ENCODE measurements at regions not wholly inside any gene's neighbourhood (a gene's known extent, or its start where the extent isn't known, plus 50 kb on each side); places are given as distances from the start of the nearest gene placed in this dataset.
"Not testable (repeated sequence)": the region's sequence is repeated elsewhere in the genome, so short reads cannot be mapped to it uniquely, and the experiment has no call there.

DNA sequence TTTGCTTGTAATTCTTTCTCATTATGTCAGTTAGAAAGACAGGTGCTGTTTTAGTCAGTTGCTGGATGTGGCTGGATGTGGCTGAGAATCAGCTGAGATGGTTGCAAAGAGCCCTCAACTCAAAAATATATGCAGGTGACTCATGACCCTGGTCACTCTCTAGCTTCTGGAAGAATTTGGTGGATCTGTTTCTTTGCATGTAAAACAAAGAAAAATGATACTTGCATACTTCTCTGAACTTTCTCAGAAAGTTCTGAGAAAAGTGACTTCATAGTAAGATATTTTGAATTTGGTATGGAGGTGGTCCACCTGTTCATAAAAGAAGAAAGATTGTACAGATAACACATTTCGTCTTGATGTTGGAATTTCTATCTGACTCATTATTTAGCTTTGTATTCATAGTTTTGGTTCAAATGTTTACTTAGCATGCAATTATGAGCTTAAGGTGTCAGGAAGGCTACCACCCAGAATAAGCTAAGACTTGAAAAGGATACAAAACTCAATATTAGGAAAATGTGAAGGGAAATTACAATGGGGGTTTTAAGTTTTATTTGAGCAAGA lies 163.2 kb upstream of the OLIG3 start:
- no peak for DNase-seq

DNA sequence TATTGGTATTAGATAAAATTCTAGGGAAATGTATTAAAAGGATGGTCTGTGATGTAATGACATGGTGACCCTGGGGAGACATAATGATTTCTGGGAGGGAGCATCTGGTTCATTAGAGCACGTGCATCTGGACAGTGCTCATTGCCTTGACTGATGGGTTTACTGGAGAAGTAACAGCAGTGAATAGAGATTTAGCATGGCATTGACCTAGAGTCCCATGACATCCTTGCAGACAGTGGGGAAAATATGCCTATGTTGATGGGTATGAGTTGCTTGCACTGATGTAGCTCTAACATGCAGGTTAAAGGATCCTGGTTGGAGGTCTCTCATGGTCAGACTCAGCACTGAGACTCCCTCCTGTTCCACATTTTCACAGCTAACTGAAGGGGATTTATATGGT lies 164.1 kb upstream of the OLIG3 start:
- DNase-seq = no peak

DNA sequence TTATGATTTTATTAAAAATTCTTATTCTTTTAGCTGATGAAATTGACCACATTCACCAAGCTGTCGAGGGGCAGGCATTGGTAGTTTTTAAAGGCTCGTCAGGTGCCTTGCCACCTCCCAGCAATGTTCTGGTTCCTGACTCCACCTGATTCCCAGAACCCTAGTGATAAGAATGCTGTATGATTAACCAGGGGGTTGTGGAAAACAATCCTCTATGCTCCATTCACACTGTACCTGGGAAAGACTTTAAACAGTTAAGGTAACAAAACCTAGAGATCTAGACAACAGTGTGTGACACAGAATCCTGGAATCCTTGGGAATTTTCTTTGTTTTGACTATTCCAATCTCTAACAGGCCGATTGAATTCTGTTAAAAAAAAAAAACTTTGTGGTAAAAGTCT lies 165.7 kb upstream of the OLIG3 start:
- DNase-seq = no peak

DNA sequence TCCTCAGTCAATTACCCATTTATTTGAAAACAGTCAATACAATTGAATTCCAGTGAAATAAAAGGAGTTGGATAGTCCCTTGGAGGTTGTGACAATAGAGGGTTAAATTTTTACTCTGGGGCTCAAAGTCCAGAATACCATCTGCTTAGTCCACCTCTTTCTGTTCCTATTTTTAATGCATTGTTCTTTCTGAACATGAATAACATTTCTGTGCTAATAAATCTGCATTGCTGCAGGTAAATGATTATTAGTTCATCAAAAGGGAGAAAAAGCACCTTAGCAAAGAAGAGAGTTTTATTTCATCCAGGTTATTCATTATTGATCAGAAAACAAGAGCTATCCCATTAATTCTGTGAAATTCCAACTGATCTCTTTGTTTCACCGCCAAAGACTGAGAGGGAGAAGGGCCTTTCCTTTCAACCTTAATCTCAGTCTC lies 166.1 kb upstream of the OLIG3 start:
- DNase-seq = no peak

DNA sequence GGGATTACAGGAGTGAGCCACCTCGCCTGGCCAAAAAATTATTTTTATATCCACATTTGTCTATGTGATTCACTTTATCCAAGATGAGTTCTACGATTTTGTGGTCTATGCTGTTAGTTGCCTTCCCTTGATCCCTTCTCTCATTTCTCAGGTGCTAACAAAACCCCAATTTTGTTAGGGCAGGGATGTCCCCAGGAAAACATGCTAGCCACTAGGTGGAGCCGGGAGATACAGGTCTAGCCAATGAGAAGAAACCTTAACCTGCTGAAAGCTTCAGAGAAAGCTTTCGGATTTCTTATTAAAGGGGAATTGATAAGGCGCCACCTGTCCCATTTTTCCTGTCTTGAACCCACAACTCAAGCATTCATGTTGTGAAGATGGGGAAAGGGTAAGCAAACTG lies 167.4 kb upstream of the OLIG3 start:
- no peak for DNase-seq

DNA sequence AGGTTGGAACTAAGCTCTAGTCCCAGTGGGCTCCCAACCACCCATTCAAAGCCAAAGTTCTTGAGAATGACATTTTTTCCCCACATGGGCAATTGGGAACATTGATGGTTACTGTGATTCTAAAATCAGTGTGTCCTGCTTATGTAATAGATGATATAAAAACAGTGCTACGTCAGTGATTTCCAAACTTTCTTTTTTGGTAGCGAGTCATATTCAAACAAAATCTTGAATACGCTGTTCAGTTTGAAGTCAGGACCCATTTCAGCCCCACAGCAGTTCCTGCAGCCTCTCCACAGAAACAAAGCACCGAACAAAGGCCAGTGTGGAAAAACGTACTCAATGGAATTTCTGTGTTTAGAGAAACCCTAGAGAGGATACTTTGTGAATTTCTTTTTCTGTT lies 170.0 kb upstream of the OLIG3 start:
- no peak for DNase-seq

DNA sequence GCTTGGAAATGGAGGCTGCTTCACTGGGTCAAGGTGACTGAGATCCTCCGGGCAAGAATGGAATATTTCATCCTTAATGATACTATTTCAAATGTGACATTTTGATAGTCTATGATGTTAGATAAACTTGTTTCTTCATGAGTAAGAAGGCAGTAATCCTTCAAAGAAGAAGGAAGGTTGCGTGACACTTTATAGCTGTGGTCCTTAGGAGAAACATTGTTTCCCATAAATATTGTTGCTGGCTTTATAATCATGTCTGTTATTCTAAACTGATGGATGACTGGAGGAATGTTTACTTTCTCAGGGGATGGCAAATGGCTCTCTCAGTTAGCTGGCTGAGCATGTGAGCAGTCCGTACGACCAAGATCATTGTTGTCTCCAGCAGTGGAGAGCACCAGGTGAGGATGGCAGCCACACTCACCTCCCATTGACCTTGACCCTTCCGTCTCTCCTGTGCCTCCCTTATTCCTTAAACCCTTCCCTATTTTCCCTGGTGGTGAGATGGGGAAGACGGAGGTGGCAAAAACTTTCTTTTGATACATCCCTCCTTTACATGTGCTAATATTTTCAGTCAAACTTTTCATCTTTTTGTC lies 171.2 kb upstream of the OLIG3 start:
- no peak for DNase-seq

DNA sequence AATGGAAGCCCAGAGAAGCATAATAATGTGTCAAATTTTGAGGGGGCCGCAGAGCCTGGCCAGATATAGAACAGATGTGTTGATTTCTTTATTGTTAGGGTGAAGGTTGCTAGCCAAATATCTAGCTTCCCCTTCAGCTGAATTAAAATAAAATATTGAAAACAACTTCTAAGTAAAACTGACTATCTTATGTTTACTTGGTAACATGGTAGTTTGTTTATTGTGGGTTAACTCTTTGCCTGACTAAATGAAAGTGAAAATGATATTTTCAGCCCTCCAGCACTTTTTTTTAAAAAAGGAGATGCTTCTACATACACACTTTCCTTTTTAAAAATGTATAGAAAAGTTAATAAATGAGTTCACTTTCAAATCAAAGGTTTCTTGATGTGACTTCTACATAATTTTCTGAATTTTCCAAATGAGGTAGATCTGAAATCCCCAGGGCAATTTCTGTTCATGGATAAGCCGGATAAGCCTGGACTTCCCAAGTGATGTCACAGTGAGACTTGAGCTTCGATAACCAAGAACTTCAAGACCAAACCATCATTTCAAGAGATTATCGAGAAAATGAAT lies 172.1 kb upstream of the OLIG3 start:
- no peak for DNase-seq

DNA sequence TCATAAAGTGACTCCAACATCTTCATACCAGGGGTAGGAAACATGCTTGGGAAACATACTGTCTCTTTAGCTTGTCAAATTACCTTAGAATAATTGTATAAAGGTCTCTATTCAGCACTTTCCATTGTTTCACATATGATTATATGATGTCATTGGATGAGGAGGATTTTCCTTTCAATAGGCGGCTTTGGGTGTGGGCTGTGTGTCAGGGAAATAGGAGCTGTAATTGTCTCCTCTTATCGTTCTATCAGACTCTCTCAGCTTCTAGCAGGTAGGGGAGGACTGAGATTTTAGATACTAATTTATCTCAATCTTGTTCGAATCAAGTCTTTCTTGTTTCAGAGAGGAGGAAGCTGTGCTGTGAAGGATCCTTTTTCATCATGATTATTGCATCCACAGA lies 179.4 kb upstream of the OLIG3 start:
- DNase-seq = no peak

DNA sequence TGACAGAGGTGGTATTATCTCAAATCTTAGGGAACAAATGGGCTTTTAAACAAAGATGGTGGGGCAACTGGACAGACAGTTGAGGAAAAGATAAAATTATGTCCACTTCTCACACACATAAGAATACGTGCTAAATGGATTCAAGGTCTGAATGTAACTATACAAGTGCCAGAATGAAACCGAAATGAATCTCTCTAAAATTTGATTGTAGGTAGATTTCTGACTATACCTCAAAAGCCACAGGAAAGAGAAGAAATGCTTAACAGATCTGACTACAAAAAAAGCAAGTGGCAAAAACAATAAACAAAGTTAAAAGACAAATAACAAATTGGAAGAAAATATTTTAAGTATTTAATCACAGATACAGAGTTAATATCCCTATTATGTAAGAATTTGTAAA lies 182.7 kb upstream of the OLIG3 start:
- DNase-seq = no peak

DNA sequence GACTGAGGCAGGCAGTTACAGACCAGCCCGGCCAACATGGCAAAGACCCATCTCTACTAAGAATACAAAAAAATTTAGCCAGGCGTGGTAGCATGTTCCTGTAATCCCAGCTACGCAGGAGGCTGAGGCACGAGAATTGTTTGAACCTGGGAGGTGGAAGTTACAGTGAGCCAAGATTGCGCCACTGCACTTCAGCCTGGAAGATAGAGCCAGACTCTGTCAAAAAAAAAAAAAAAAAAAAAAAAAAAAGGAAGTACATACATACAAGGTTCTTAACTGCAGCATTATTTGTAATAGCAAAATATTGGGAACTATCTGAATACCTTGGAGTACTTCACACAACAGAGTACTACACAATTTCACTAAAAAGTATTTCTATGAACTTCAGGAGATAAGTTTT lies 183.5 kb upstream of the OLIG3 start:
- no peak for DNase-seq

DNA sequence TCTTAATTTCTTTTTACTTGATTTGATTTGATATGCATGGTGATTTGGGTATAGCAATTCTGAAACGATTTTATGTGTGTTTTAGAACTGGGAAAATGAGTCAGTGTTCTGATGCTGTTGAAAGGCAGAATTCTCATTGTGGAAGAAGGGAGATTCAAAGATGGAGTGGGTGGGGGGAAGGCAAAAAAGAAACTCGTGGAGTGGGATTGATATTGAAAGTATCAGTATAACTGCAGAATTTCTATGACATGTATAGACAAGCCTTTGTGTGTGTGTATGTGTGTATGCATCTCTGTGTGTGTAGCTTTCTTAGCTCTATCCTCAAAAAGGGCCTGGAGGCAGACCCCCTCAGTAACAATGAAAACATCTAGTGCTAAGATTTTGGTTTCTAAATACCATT lies 184.3 kb upstream of the OLIG3 start:
- no peak for DNase-seq

DNA sequence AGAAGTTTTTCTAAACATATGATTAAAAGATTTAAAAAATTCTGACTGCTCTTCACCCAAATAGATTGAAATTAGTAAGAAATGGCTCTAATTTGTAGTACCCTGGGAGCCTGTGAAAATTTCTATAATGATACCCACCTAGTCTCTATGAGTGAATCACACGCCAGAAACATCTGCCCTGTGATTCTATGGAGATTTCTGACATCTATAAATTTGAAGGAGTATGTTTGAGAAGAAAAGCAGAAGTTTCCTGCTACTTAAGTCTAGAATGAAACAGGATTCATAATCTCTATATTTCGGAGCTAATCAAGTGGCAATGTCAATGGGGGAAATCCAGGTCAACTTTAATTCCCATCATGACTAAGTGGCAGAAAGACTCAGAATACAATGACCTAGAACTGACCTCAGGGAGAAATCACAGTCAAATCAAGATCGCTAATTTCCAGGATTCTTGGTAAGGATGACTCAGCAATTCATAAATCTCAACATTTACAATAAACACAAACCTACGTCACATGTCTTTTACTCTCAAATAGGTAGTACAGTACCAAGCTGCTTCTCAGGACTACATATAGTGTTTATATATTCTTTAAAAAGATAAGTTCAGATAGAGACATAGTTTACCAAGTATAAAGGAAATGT lies 186.2 kb upstream of the TNFAIP3 start:
- DNase-seq = no peak

DNA sequence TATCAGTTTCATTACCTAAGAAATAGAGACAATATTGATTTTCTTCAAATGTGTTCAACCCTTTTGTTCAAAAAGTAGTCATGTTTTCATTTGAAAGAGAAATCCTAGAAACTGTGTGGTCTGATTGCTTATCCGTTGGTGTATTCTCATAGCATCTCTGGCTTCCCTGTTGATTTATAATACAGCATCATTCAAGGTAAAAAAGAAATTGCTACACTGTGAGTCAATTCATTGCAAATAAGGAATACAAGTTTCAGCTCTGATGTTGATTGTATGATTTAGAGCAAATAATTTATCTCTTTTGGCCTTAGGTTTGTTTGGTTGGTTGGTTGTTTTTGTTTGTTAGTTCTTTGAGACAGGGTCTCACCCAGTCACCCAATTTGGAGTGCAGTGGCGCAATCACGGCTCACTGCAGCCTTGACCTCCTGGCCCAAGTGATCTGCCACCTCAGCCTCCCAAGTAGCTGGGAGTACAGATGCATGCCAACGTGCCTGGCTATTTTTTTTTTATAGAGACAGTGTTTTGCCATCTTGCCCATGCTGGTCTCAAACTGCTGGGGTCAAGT lies 185.5 kb upstream of the TNFAIP3 start:
- DNase-seq = no peak

DNA sequence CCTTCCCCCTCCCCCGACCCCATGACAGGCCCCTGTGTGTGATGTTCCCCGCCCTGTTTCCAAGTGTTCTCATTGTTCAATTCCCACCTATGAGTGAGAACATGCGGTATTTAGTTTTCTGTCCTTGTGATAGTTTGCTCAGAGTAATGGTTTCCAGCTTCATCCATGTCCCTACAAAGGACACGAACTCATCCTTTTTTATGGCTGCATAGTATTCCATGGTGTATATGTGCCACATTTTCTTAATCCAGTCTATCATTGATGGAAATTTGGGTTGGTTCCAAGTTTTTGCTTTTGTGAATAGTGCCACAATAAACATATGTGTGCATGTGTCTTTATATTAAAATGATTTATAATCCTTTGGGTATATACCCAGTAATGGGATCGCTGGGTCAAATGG lies 184.4 kb upstream of the TNFAIP3 start:
- not testable (repeated sequence) for DNase-seq

DNA sequence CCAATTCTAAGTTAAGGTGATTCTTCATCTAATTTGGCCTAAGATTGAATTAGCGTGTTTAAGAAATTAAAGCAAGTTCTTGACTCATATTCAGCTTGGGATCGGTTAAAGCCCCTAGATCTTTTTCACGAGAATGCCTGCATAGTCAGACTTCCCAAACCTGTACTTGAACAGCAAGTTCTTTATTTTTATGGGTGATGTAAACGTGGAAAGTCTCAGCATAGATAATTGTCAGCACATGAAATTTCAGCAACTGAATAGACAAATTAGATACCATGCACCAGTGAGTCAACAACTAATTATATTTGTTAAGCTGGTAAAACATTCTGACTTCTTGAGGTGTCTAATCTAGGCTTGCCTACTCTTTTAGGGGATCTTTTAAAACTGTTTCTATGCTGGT lies 183.1 kb upstream of the TNFAIP3 start:
- DNase-seq = no peak

DNA sequence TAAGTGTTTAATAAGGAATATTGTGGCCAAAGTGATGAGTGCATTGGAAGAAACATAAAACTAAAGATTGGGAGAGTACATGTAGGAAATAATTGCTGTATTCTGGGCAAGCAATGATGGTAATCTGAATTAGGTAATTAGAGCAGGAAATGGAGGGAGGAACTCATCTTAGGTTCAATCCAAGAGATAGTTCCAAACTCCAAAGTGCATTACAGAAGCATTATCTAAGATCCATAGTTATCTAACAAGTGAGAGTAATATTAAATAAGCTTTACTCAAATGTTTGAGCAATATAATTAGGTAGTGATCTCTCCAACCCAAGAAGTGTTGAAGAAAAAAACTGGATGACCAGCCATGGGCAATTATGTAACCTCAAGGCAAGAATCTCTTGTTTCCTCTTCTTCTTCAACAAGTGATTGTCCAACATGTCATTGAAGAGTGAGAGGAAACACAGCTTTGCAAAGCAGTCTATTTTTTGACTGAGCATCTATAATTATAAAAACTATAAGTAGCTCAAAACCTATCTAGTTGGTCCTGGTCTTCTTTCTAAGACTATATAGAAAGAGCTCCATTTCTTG lies 181.2 kb upstream of the TNFAIP3 start:
- DNase-seq = no peak

DNA sequence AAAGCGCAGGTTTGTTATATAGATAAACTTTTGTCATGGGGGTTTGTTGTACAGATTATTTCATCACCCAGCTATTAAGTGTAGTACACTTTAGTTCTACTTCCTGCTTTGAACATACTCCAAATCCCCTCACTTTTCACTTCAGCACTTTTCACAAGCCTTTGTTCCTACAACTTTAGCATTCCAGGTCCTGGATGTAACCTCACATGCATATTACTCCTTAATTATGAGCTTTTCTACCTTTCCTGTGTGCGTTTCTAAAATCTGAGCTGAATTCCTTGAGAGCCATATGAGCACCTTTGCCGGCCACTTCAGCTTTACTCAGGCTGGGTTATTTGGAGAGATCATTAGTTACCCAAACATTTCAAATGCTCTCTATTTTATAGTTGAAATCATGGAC lies 179.2 kb upstream of the TNFAIP3 start:
- DNase-seq = no peak

DNA sequence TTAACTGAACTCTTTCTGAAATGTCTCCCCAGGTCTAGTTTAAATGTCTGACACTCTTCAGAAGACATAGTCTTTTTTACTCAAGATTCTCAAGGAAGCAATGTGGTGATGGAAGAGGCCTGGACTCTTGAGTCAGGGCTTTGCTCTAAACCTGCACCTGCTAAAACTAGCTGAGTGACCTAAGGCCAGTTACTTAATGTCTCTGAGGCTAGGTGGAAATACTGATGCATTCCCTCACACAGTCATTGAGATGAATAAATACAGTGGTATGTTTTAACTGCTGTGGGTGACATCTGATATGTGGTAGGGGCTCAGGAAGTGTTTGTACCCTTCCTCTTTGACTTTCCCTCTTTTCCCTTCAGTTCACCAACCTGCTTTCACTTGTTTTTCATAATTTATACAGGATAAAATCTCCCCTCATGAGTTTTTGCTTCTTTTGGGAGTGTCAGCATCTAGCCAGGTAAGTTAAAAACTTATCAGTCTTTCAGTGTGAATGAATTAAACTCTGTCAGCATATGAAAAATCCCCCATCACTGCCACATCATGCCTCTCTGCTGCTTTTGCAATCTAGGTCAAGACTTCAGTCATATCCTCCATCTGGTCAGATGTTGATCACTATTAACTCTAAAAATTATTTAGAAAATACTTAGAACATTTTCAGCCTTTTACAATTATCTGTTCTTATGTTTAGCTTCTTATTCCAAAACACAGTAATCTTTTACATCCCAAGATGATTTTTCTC lies 178.7 kb upstream of the TNFAIP3 start:
- no peak for DNase-seq

DNA sequence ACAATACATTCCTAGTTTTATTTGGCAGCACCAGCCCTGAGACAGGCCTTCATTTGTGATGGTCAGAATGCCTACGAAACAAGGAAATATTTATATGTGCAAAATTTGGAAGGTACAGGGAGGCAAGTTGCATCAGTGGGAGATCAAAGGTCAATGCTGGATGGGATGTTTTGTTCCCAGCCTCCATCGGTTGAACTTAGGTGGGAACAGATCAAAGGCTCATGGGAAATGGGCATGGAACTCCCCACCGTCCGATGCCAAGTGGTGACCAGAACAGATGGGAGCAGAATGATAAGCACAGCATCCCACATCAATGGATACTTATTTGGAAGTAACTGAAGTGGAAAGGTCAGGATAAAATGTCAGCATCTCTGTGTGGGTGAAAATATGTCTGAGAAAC lies 177.7 kb upstream of the TNFAIP3 start:
- DNase-seq = no peak

DNA sequence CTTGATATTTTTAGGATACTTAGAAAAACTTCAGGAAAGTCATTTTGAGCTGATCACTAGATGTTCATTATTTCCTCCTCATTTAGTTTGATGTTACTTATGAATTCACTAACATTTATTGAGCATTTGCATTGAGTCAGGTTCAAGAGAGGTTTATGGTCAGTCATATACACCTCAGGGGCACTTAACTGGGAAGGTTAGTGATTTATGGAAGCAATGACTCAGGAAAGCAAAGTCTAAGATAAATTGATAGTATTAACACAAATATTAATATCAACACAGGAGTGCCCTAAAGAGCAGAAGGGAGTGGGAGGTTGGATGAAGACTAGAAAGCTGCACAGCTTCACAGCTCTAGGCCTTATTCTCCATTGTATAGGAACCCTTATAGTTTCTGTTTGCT lies 177.0 kb upstream of the TNFAIP3 start:
- no peak for DNase-seq

DNA sequence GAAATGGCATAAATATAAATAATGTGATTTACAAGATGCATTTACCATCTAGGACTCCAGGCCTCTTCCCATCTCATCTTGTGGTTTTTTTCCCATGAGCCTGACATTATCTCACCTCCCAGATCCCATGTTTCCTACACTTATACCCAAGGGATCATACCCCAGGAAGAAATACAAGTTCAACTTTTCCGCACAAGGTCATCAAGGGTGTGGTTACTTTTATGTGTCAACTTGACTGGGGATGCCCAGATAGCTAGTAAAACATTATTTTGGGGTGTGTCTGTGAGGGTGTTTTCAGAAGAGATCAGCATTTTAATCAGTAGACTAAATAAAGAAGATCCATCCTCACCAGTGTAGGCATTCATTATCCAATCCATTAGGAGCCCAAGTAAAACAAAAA lies 176.3 kb upstream of the TNFAIP3 start:
- no peak for DNase-seq

DNA sequence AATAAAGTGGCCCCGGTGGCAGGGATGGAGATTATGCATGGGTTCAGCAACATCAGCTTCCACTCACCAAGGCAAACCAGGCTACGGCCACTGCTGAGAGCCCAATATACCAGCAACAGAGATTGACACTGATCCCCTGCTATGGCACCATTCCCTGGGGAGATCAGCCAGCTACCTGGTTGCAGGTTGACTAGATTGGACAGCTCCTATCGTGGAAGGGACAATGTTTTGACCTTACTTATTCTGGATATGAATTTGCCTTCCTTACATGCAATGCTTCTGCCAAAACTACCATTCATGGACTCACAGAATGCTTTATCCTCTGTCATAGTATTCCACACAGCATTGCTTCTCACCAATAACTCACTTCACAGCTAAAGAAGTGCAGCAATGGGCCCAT lies 174.8 kb upstream of the TNFAIP3 start:
- no peak for DNase-seq
